PFSK-1 (cell line): ENCODE measurements at regions not wholly inside any gene's neighbourhood (a gene's known extent, or its start where the extent isn't known, plus 50 kb on each side); places are given as distances from the start of the nearest gene placed in this dataset.

ENCODE experiments used
- FOXP2 ChIP-seq: optimal IDR thresholded peaks from 2 replicates; pipeline ENCODE3; 2011; ENCODE audit warnings: borderline replicate concordance, control low read depth, inconsistent platforms; ENCODE audit not compliant: insufficient read depth; ENCODE audit errors: extremely low read length, extremely low read depth
- POLR2AphosphoS5 ChIP-seq: IDR thresholded peaks from 2 replicates; pipeline ENCODE4 v1.6.1; 2012; ENCODE audit warnings: low read depth, mild to moderate bottlenecking, control low read depth, low read length, moderate library complexity
- SIN3A ChIP-seq: IDR thresholded peaks from 2 replicates; pipeline ENCODE4 v1.6.1; 2012; ENCODE audit warnings: mild to moderate bottlenecking, low read length, moderate library complexity, borderline replicate concordance; ENCODE audit not compliant: insufficient read depth
- TAF1 ChIP-seq: IDR thresholded peaks from 2 replicates; pipeline ENCODE4 v1.6.1; 2012; ENCODE audit warnings: low read length, control low read depth, borderline replicate concordance; ENCODE audit not compliant: insufficient read depth
- TF ChIP-seq, protein P1 (sequence below), 2 experiments: IDR thresholded peaks; 2 replicates each; pipeline versions ENCODE4 v1.6.1 to v1.8.0; 2011 to 2012; ENCODE audit warnings: low read depth in 2 of 2, low read length in 2 of 2, control low read depth in 1 of 2, inconsistent platforms in 1 of 2, mild to moderate bottlenecking in 1 of 2, moderate library complexity in 1 of 2; ENCODE audit not compliant: insufficient read depth in 1 of 2

DNA sequence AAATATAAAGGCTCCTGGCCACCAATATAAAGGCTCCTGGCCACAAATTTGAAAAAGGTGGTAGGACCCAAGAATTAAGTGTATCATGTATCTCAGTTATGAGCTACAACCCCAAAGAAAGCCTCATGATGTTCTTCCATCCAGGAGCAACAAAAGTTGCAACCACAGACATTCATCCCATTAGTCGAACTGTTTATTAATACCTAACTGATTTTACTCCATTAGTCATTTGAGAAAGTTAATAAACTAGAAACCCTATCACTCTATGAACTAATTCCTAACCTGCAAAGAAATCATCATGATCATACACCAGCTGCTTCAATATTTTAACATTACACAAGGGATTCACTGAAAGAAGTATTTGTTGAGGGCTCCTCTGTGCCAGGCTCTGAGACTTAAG lies 253.2 kb upstream of the GRIP1 start:
- TF ChIP-seq FOXP2, result no peak
- no peak for TF ChIP-seq SIN3A
- TF ChIP-seq TAF1, result no peak
- TF ChIP-seq POLR2AphosphoS5, result no peak
- TF ChIP-seq, protein P1, sequence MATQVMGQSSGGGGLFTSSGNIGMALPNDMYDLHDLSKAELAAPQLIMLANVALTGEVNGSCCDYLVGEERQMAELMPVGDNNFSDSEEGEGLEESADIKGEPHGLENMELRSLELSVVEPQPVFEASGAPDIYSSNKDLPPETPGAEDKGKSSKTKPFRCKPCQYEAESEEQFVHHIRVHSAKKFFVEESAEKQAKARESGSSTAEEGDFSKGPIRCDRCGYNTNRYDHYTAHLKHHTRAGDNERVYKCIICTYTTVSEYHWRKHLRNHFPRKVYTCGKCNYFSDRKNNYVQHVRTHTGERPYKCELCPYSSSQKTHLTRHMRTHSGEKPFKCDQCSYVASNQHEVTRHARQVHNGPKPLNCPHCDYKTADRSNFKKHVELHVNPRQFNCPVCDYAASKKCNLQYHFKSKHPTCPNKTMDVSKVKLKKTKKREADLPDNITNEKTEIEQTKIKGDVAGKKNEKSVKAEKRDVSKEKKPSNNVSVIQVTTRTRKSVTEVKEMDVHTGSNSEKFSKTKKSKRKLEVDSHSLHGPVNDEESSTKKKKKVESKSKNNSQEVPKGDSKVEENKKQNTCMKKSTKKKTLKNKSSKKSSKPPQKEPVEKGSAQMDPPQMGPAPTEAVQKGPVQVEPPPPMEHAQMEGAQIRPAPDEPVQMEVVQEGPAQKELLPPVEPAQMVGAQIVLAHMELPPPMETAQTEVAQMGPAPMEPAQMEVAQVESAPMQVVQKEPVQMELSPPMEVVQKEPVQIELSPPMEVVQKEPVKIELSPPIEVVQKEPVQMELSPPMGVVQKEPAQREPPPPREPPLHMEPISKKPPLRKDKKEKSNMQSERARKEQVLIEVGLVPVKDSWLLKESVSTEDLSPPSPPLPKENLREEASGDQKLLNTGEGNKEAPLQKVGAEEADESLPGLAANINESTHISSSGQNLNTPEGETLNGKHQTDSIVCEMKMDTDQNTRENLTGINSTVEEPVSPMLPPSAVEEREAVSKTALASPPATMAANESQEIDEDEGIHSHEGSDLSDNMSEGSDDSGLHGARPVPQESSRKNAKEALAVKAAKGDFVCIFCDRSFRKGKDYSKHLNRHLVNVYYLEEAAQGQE (IDR thresholded peaks at IDR 0.05; ENCODE audit: insufficient read depth in 1 of 2, low read depth in 2 of 2, low read length in 2 of 2), result no peak

DNA sequence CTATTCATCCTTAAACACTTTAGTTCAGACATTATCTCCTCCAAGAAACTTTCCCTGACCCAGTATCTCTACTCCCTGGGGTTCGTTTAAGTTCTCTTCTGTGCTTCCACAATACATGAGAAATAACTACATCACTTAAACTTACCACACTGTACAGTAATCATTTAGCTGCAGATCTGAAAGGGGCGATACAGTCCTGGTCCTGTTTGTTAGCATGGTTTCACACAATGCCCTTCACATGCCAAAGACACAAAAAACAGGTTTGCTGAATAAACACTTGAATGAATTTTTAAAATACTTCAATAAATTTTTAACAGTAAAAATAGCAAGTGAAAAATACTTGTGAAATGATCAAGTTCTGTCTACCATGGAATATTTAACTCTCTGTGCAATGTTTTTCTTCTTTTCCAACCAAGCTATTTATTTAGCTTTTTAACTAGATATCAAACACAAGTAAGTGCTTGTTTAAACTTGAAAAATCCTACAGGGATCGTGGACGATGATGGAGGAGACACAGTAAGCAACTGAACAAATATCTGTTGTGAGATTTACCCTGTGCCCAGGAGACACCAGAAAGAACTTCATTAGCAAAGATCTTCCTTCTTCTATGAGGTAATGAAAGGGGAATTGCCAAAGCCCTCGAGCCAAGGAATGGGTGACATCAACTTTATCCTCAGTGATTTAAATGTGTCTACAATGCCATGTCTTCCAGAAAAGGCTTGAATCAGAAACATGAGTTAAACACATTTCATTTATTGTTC lies 255.6 kb upstream of the GRIP1 start:
- no peak for TF ChIP-seq FOXP2
- no peak for TF ChIP-seq SIN3A
- no peak for TF ChIP-seq TAF1
- no peak for TF ChIP-seq POLR2AphosphoS5
- TF ChIP-seq, protein P1 (IDR thresholded peaks at IDR 0.05; ENCODE audit: insufficient read depth in 1 of 2, low read depth in 2 of 2, low read length in 2 of 2), result no peak

DNA sequence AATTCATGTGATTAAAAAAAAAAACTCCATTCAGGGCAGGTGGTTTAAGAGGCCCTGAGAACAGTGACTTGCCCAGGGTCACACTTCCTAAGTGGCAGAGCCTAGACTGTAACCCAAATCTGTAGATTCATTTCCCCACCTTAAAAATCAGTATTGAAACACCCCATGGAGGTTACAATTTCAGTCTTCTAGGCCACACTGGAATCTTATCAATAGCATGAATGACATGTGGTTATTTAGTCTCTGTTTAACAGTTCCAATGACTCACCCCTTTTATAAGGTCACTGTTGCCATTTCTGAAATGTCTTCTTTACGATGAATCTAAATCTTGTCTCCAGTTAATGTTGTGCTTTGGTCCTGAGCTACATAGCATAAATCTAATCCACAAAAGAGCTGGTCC lies 262.3 kb upstream of the GRIP1 start:
- no peak for TF ChIP-seq SIN3A
- TF ChIP-seq FOXP2, result no peak
- TF ChIP-seq TAF1, result no peak
- no peak for TF ChIP-seq POLR2AphosphoS5
- TF ChIP-seq, protein P1 (IDR thresholded peaks at IDR 0.05; ENCODE audit: insufficient read depth in 1 of 2, low read depth in 2 of 2, low read length in 2 of 2), result no peak

DNA sequence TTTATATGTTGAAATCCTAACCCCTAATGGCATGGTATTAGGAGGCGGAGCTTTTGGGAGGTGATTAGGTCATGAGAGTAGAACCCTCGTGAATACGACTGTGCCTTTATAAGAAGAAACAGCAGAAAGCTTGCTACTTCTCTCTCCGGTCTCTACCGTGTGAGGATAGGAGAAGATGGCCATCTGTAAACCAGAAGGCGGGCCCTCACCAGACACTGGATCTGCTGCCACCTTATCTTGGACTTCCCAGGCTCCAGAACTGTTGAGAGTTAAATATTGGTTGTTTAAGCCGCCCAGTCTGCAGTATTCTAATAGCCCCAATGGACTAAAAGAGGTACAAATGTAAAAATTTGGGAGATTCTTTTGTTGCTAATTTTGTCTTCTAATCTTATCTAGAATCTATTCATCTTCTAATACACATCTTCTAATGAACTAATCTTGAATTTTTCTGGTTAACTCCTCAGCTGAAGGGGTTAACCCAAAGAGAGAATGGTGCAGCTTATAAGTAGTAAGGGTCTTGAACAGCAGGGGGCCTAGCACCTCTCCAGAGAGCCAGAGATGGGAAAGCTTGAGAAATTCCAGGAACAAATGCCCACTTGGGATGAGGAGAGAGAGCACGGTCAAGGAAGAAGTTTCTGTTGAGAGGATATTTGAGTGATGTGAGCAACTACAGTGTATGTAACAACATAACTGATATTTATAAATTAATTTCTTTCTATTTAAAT lies 264.0 kb upstream of the GRIP1 start:
- TF ChIP-seq TAF1, result no peak
- no peak for TF ChIP-seq POLR2AphosphoS5
- TF ChIP-seq FOXP2, result no peak
- no peak for TF ChIP-seq SIN3A
- TF ChIP-seq, protein P1 (IDR thresholded peaks at IDR 0.05; ENCODE audit: insufficient read depth in 1 of 2, low read depth in 2 of 2, low read length in 2 of 2), result no peak
